Cardiac muscle cell (in vitro differentiated cells and primary cell): ENCODE measurements at regions not wholly inside any gene's neighbourhood (a gene's known extent, or its start where the extent isn't known, plus 50 kb on each side); places are given as distances from the start of the nearest gene placed in this dataset.

Source experiments
- DNase-seq, 2 donors: peaks; one replicate each; pipeline versions ENCODE4 v3.0.0 to v3.0.0-alpha.2; 2010 to 2017; ENCODE audit warnings: low read depth in 1 of 2, low spot score in 1 of 2
- H3K27ac ChIP-seq: fragments of 200-600 bp; sonication (generic); 2 replicates; pipeline ENCODE4 v1.5.1; 2016
- H3K27me3 ChIP-seq: fragments of 200-600 bp; sonication (generic); 2 replicates; pipeline ENCODE4 v1.6.0; 2016; ENCODE audit warnings: control low read depth
- H3K36me3 ChIP-seq: fragments of 200-600 bp; sonication (generic); 2 replicates; pipeline ENCODE4 v1.5.1; 2016; ENCODE audit warnings: control low read depth
- H3K4me1 ChIP-seq: fragments of 200-600 bp; sonication (generic); 2 replicates; pipeline ENCODE4 v1.8.1; 2017; ENCODE audit warnings: low read depth, mild to moderate bottlenecking, mixed run types
- H3K4me3 ChIP-seq: fragments of 200-600 bp; sonication (generic); 2 replicates; pipeline ENCODE4 v1.5.1; 2016; ENCODE audit warnings: mild to moderate bottlenecking
- H3K9me3 ChIP-seq: fragments of 200-600 bp; sonication (generic); 2 replicates; pipeline ENCODE4 v1.5.1; 2017; ENCODE audit warnings: low read depth, mild to moderate bottlenecking, control low read depth
- CTCF ChIP-seq: IDR thresholded peaks from 2 replicates; pipeline ENCODE4 v1.5.1; 2012; ENCODE audit warnings: low read depth, mild to moderate bottlenecking, low read length

GRCh38 chr14:56528927-56529326 lies 50.7 kb upstream of the TMEM260 start:
- Histone ChIP-seq H3K4me3 (no peak overlapping the region), H3K4me1 (no peaks in the 10 kb centered on the region), H3K9me3 (no peaks in the 10 kb centered on the region), H3K27ac (no peak overlapping the region), H3K27me3 (no peaks in the 10 kb centered on the region), H3K36me3 (no peaks in the 10 kb centered on the region)
- TF ChIP-seq CTCF: no peak
- no peak for DNase-seq
